AG04450 (cell line): ENCODE measurements at regions not wholly inside any gene's neighbourhood (a gene's known extent, or its start where the extent isn't known, plus 50 kb on each side); places are given as distances from the start of the nearest gene placed in this dataset.

Source experiments
- CTCF ChIA-PET: fragments of 300-600, 350-600 bp; formaldehyde crosslinking; extraction: SDS; loops from one replicate; lab custom pipeline; 2022; ENCODE audit warnings: antibody characterized with exemption, inconsistent platforms; lab: Charles Lee
- POLR2A ChIA-PET: fragments of 350-600 bp; formaldehyde crosslinking; extraction: SDS; loops from one replicate; lab custom pipeline; 2021; ENCODE audit warnings: antibody characterized with exemption, inconsistent platforms; lab: Yijun Ruan, JAX
- DNase-seq: peaks from one replicate; pipeline ENCODE4 v3.0.0-alpha.2; 2011; ENCODE audit warnings: low read depth, low spot score
- H3K27ac ChIP-seq: one replicate; pipeline ENCODE4 v1.5.1; 2012; ENCODE audit warnings: low read depth, low read length, control low read depth
- H3K27me3 ChIP-seq: one replicate; pipeline ENCODE4 v1.6.0; 2012; ENCODE audit warnings: low read length; ENCODE audit not compliant: control insufficient read depth, insufficient read depth
- H3K4me3 ChIP-seq: 2 replicates; pipeline ENCODE4 v1.5.1; 2011; ENCODE audit warnings: mild to moderate bottlenecking, low read depth, low read length, control low read depth
- H3K9me3 ChIP-seq: 2 replicates; pipeline ENCODE4 v1.5.1; 2012; ENCODE audit warnings: low read length; ENCODE audit not compliant: control insufficient read depth, insufficient read depth
- CTCF ChIP-seq: IDR thresholded peaks from 2 replicates; pipeline ENCODE4 v1.5.1; 2011; ENCODE audit warnings: low read depth, low read length, control low read depth, inconsistent platforms

DNA sequence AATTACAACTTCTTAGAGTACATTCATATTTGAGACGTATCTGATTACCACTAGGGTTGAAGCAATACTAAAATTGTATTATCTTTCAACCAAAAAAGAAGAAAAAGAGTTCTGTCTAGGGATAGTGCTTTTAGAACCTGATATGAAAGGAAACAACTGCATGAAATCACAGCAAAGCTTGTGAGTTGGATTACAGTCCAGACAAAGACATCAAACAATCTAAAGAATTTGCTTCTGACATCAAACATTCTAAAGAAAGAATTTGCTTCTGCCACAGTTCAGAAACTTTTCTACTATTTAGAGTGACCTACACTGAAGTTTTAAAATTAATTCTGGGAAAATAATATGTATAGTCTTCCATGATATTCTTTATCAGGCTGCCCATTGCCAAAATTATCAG, 1141.1 kb upstream of the ACO1 start:
- TF ChIP-seq CTCF, result no peak
- no peak for DNase-seq
- H3K27ac ChIP-seq, result no peak overlapping the region
- POLR2A ChIA-PET, result no interaction called here
- 0 out of 2 replicates have a peak, but pooled peaks cover 4% of the 10 kb centered on the region for H3K9me3 ChIP-seq
- H3K4me3 ChIP-seq, result no peak overlapping the region
- CTCF ChIA-PET, result no interaction called here
- no peaks in the 10 kb centered on the region for H3K27me3 ChIP-seq

- DNase-seq, result no peak
- CTCF ChIA-PET, result no interaction called here
- H3K4me3 ChIP-seq, result no peak overlapping the region
- POLR2A ChIA-PET, result no interaction called here
- H3K9me3 ChIP-seq, result 0 out of 2 replicates have a peak, but pooled peaks cover 6% of the 10 kb centered on the region
- no peaks in the 10 kb centered on the region for H3K27me3 ChIP-seq
- H3K27ac ChIP-seq, result no peak overlapping the region
- no peak for TF ChIP-seq CTCF
Observed at GRCh38 chr9:31248156-31248555, 1136.3 kb upstream of the ACO1 start.

DNA sequence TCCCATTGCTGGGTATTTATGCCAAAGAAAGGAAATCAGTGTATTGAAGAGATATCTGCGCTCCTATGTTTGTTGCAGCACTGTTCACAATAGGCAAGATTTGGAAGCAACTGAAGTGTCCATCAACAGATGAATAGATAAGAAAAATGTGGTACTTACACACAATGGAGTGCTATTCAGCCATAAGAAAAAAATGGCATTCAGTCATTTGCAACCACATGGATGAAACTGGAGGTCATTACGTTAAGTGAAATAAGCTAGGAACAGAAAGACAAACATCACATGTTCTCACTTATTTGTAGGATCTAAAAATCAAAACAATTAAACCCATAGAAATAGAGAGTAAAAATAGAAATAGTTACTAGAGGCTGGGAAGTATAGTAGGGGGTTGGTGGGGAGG, 1133.1 kb upstream of the ACO1 start:
- no peak for DNase-seq
- Histone ChIP-seq H3K9me3 (peaks cover 19% of the 10 kb centered on the region), H3K4me3 (no peak overlapping the region), H3K27ac (no peak overlapping the region), H3K27me3 (no peaks in the 10 kb centered on the region)
- TF ChIP-seq CTCF, result no peak
- CTCF ChIA-PET, result no interaction called here
- POLR2A ChIA-PET, result no interaction called here

- POLR2A ChIA-PET, result no interaction called here
- DNase-seq, result no peak
- no peaks in the 10 kb centered on the region for H3K27me3 ChIP-seq
- H3K4me3 ChIP-seq, result no peak overlapping the region
- no peak for TF ChIP-seq CTCF
- H3K9me3 ChIP-seq, result peaks cover 17% of the 10 kb centered on the region
- CTCF ChIA-PET, result no interaction called here
- H3K27ac ChIP-seq, result no peak overlapping the region
Observed at GRCh38 chr9:31253800-31254762, 1130.4 kb upstream of the ACO1 start.

DNA sequence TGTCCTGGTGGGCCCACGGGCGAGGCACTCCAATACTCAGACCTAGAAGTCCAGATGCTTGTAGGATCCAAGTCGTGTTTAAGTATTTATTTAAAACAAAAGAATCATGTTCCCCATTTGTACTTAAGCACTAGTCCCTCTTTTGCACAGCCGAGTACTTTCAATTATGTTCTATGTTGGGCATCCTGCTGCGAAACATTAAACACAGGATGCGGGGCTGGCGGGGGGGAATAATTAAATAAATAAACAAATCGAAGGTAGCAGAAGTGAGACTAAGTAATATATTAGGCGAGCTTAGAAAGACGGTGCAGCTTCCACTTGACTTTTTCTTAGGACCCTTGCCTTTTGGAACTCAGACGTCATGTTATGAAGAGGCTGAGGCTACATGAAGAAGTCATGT, 1129.2 kb upstream of the ACO1 start:
- no peak for TF ChIP-seq CTCF
- DNase-seq, result no peak
- Histone ChIP-seq H3K4me3 (no peak overlapping the region), H3K27me3 (no peaks in the 10 kb centered on the region), H3K27ac (no peak overlapping the region), H3K9me3 (peaks cover 16% of the 10 kb centered on the region)
- CTCF ChIA-PET, result no interaction called here
- POLR2A ChIA-PET, result no interaction called here
